GM23338 (cell line): ENCODE measurements at regions not wholly inside any gene's neighbourhood (a gene's known extent, or its start where the extent isn't known, plus 50 kb on each side); places are given as distances from the start of the nearest gene placed in this dataset.

Source experiments
- ATAC-seq: fragments of 200-7000 bp; cut with Tn5 transposase; 3 replicates; pipeline ENCODE4 v1.9.1; 2020
- DNase-seq: peaks from one replicate; pipeline ENCODE4 v3.0.0-alpha.2; 2015; ENCODE audit warnings: low spot score
- H2AFZ ChIP-seq: fragments of 200-600 bp; sonication (generic); 2 replicates; pipeline ENCODE4 v1.8.0; 2016; ENCODE audit warnings: antibody characterized with exemption, mild to moderate bottlenecking, moderate library complexity
- H3F3A ChIP-seq: fragments of 200-600 bp; sonication (generic); replicated peaks from 2 replicates; pipeline ENCODE4 v1.8.0; 2017; ENCODE audit warnings: antibody characterized with exemption, mixed run types, low read depth
- H3K27ac ChIP-seq: fragments of 200-600 bp; sonication (generic); 2 replicates; pipeline ENCODE4 v1.6.1; 2016; ENCODE audit warnings: low read depth
- H3K27me3 ChIP-seq: fragments of 200-600 bp; sonication (generic); 2 replicates; pipeline ENCODE4 v1.8.0; 2016; ENCODE audit warnings: mild to moderate bottlenecking, mixed run types, moderate library complexity; ENCODE audit not compliant: insufficient read depth
- H3K36me3 ChIP-seq: fragments of 200-600 bp; sonication (generic); 2 replicates; pipeline ENCODE4 v1.8.0; 2016; ENCODE audit warnings: mild to moderate bottlenecking; ENCODE audit not compliant: insufficient read depth
- H3K4me1 ChIP-seq: fragments of 200-600 bp; sonication (generic); 2 replicates; pipeline ENCODE4 v1.8.0; 2016; ENCODE audit warnings: mild to moderate bottlenecking, moderate library complexity; ENCODE audit not compliant: insufficient read depth
- H3K4me2 ChIP-seq: fragments of 200-600 bp; sonication (generic); 2 replicates; pipeline ENCODE4 v1.7.1; 2017; ENCODE audit warnings: mixed run types
- H3K4me3 ChIP-seq: fragments of 200-600 bp; sonication (generic); 2 replicates; pipeline ENCODE4 v1.6.1; 2016; ENCODE audit warnings: mixed run types
- H3K79me2 ChIP-seq: fragments of 200-600 bp; sonication (generic); replicated peaks from 2 replicates; pipeline ENCODE4 v1.8.0; 2017; ENCODE audit warnings: mild to moderate bottlenecking; ENCODE audit not compliant: insufficient read depth
- H3K9me2 ChIP-seq: fragments of 200-600 bp; sonication (generic); 2 replicates; pipeline ENCODE4 v1.8.0; 2017; ENCODE audit not compliant: insufficient read depth
- H4K20me1 ChIP-seq: fragments of 200-600 bp; sonication (generic); replicated peaks from 2 replicates; pipeline ENCODE4 v1.8.0; 2017; ENCODE audit warnings: mild to moderate bottlenecking; ENCODE audit not compliant: insufficient read depth
- H3K27ac Mint-ChIP-seq: 2 replicates; pipeline ENCODE4 v1.8.0; 2020; ENCODE audit warnings: inconsistent platforms, mild to moderate bottlenecking, moderate library complexity, mixed read lengths
- H3K27me3 Mint-ChIP-seq: 3 replicates; pipeline ENCODE4 v1.8.0; 2022; ENCODE audit warnings: low read depth, mild to moderate bottlenecking, moderate library complexity, mixed read lengths, inconsistent platforms; ENCODE audit not compliant: insufficient read depth, poor library complexity
- H3K36me3 Mint-ChIP-seq: 3 replicates; pipeline ENCODE4 v1.8.0; 2021; ENCODE audit warnings: low read depth, mild to moderate bottlenecking, inconsistent platforms, moderate library complexity, mixed read lengths
- H3K4me1 Mint-ChIP-seq: 3 replicates; pipeline ENCODE4 v1.8.0; 2020; ENCODE audit warnings: mild to moderate bottlenecking, inconsistent platforms, mixed read lengths
- H3K4me3 Mint-ChIP-seq: 3 replicates; pipeline ENCODE4 v1.8.0; 2021; ENCODE audit warnings: moderate library complexity, mild to moderate bottlenecking, inconsistent platforms, mixed read lengths
- H3K9me3 Mint-ChIP-seq: 3 replicates; pipeline ENCODE4 v1.8.0; 2020; ENCODE audit warnings: moderate library complexity, mild to moderate bottlenecking, inconsistent platforms, mixed read lengths
- CREB1 ChIP-seq: fragments of 250-450 bp; sonication (Bioruptor Pico); IDR thresholded peaks from 2 replicates; pipeline ENCODE4 v1.5.0; 2020; ENCODE audit warnings: low read depth, mild to moderate bottlenecking, moderate library complexity
- CTCF ChIP-seq, 2 experiments: fragments of 200-600 bp in 1 of 2; sonication (generic) in 1 of 2; conservative IDR thresholded peaks; 2 replicates each; pipeline versions ENCODE4 v1.5.1 to v1.6.1; 2016 to 2017; ENCODE audit warnings: antibody characterized with exemption in 2 of 2, low read depth in 2 of 2, mild to moderate bottlenecking in 2 of 2, moderate library complexity in 1 of 2
- ETS1 ChIP-seq: IDR thresholded peaks from 2 replicates; pipeline ENCODE4 v1.6.1; 2016; ENCODE audit warnings: antibody characterized with exemption
- EZH2 ChIP-seq: fragments of 200-600 bp; sonication (generic); IDR thresholded peaks from one replicate; pipeline ENCODE4 v1.8.0; 2017; ENCODE audit warnings: antibody characterized with exemption, mild to moderate bottlenecking, low read depth; ENCODE audit not compliant: unreplicated experiment
- EZH2phosphoT487 ChIP-seq: fragments of 200-600 bp; sonication (generic); IDR thresholded peaks from one replicate; pipeline ENCODE4 v1.8.1; 2018; ENCODE audit warnings: antibody characterized with exemption; ENCODE audit not compliant: unreplicated experiment
- JUNB ChIP-seq: IDR thresholded peaks from one replicate; pipeline ENCODE4 v1.6.1; 2016; ENCODE audit warnings: antibody characterized with exemption; ENCODE audit not compliant: unreplicated experiment
- NANOG ChIP-seq: IDR thresholded peaks from 2 replicates; pipeline ENCODE4 v1.6.1; 2016; ENCODE audit warnings: antibody characterized with exemption, borderline replicate concordance
- POLR2AphosphoS5 ChIP-seq: IDR thresholded peaks from 2 replicates; pipeline ENCODE4 v1.6.1; 2016; ENCODE audit warnings: antibody characterized with exemption, low read depth
- REST ChIP-seq: IDR thresholded peaks from one replicate; pipeline ENCODE4 v1.6.1; 2018; ENCODE audit warnings: antibody characterized with exemption; ENCODE audit not compliant: unreplicated experiment
- STAT1 ChIP-seq: IDR thresholded peaks from one replicate; pipeline ENCODE4 v1.6.1; 2016; ENCODE audit warnings: antibody characterized with exemption; ENCODE audit not compliant: unreplicated experiment
- ZNF114 ChIP-seq: fragments of 250-450 bp; sonication (Bioruptor Pico); IDR thresholded peaks from 2 replicates; pipeline ENCODE4 v1.5.0; 2020; ENCODE audit warnings: mild to moderate bottlenecking, moderate library complexity
- ZNF331 ChIP-seq: fragments of 250-450 bp; sonication (Bioruptor Pico); IDR thresholded peaks from 2 replicates; pipeline ENCODE4 v1.5.0; 2020; ENCODE audit warnings: low read depth, mild to moderate bottlenecking, moderate library complexity
- ZNF462 ChIP-seq: fragments of 250-450 bp; sonication (Bioruptor Pico); IDR thresholded peaks from 2 replicates; pipeline ENCODE4 v1.5.0; 2020; ENCODE audit warnings: mild to moderate bottlenecking, moderate library complexity

- Mint-ChIP-seq H3K4me3 (no peak overlapping the region), H3K36me3 (no peaks in the 10 kb centered on the region), H3K27ac (no peak overlapping the region), H3K27me3 (no peaks in the 10 kb centered on the region), H3K4me1 (peaks cover 9% of the 10 kb centered on the region; the same call in 2 of the 3 replicates), H3K9me3 (peaks cover 5% of the 10 kb centered on the region; the same call in 1 of the 3 replicates)
- Histone ChIP-seq H3K27me3 (no peaks in the 10 kb centered on the region), H2AFZ (no peak overlapping the region), H3F3A (no peaks in the 10 kb centered on the region), H3K27ac (no peak overlapping the region), H3K79me2 (no peaks in the 10 kb centered on the region), H3K4me3 (no peak overlapping the region), H3K36me3 (no peaks in the 10 kb centered on the region), H4K20me1 (no peaks in the 10 kb centered on the region), H3K4me1 (no peaks in the 10 kb centered on the region), H3K4me2 (no peak overlapping the region), H3K9me2 (peaks cover 6% of the 10 kb centered on the region; the same call in 1 of the 2 replicates)
- ATAC-seq, result no peak
- no peak for TF ChIP-seq ZNF462 (CRISPR knock-in tag)
- TF ChIP-seq ZNF114 (CRISPR knock-in tag), result no peak
- TF ChIP-seq STAT1, result no peak
- no peak for TF ChIP-seq POLR2AphosphoS5
- TF ChIP-seq EZH2phosphoT487, result no peak
- TF ChIP-seq CTCF (conservative IDR thresholded peaks at IDR 0.05; ENCODE audit: low read depth in 2 of 2), result no peak
- TF ChIP-seq ETS1, result no peak
- TF ChIP-seq NANOG, result no peak
- TF ChIP-seq ZNF331 (CRISPR knock-in tag), result no peak
- TF ChIP-seq JUNB, result no peak
- TF ChIP-seq CREB1 (CRISPR knock-in tag), result no peak
- TF ChIP-seq EZH2, result no peak
- no peak for TF ChIP-seq REST
- DNase-seq, result no peak
These were observed 217.6 kb downstream of the LYPLAL1 start for GRCh38 chr1:219391297-219391696.
